Endothelial cell of umbilical vein (primary cell): ENCODE measurements at regions not wholly inside any gene's neighbourhood (a gene's known extent, or its start where the extent isn't known, plus 50 kb on each side); places are given as distances from the start of the nearest gene placed in this dataset.

Source experiments
- BruUV-seq: library from RNA; stranded (reverse); fragments of 400-500 nt; replicated peaks from 2 replicates; lab custom pipeline; 2021; lab: Mats Ljungman, UMichigan
- CTCF ChIA-PET: fragments of 300-600, 350-600 bp; sonication (Branson Sonifier 250); formaldehyde crosslinking; loops from one replicate; lab custom pipeline; 2021; ENCODE audit warnings: antibody characterized with exemption, inconsistent platforms; lab: Charles Lee
- POLR2A ChIA-PET: fragments of 300-600, 350-600 bp; sonication (Branson Sonifier 250); formaldehyde crosslinking; loops from one replicate; lab custom pipeline; 2021; ENCODE audit warnings: antibody characterized with exemption, inconsistent platforms; lab: Charles Lee
- DNase-seq: peaks from one replicate; pipeline ENCODE4 v3.0.0-alpha.2; 2011; ENCODE audit warnings: low read depth, low spot score
- FAIRE-seq: peaks from 2 replicates; lab custom pipeline; 2011; peaks lifted over from hg19 to GRCh38; lab: Jason Lieb, UNC
- H2AFZ ChIP-seq: 2 replicates; pipeline ENCODE4 v1.6.0; 2012; ENCODE audit warnings: low read depth, low read length, control low read depth, inconsistent platforms
- H3K27ac ChIP-seq: 2 replicates; pipeline ENCODE4 v1.5.1; 2011; ENCODE audit warnings: low read depth, mild to moderate bottlenecking, control low read depth, low read length, moderate library complexity; ENCODE audit not compliant: insufficient read depth
- H3K27me3 ChIP-seq, 2 experiments: 2 replicates each; pipeline versions ENCODE4 v1.6.0 to v1.6.1; 2011; ENCODE audit warnings: low read length in 2 of 2, mixed read lengths in 1 of 2; ENCODE audit not compliant: control insufficient read depth in 2 of 2, insufficient read depth in 2 of 2
- H3K36me3 ChIP-seq, 2 experiments: 2 replicates in 1 of 2; 3 replicates in 1 of 2; pipeline ENCODE4 v1.5.1; 2011; ENCODE audit warnings: low read length in 2 of 2, mild to moderate bottlenecking in 1 of 2, moderate library complexity in 1 of 2; ENCODE audit not compliant: control insufficient read depth in 2 of 2, insufficient read depth in 2 of 2; ENCODE audit errors: extremely low read depth in 1 of 2
- H3K4me1 ChIP-seq: 3 replicates; pipeline ENCODE4 v1.5.1; 2011; ENCODE audit warnings: mild to moderate bottlenecking, low read length; ENCODE audit not compliant: control insufficient read depth, insufficient read depth; ENCODE audit errors: extremely low read depth
- H3K4me2 ChIP-seq: 2 replicates; pipeline ENCODE4 v1.6.1; 2011; ENCODE audit warnings: low read length, control low read depth, mixed read lengths; ENCODE audit not compliant: insufficient read depth
- H3K4me3 ChIP-seq, 3 experiments: fragments of 200-600 bp in 1 of 3; sonication (generic), shearing (Covaris generic) in 1 of 3; replicated peaks in 1 of 3; 2 replicates each; pipeline ENCODE4 v1.5.1; 2011 to 2016; ENCODE audit warnings: control low read depth in 3 of 3, low read length in 3 of 3, mild to moderate bottlenecking in 2 of 3, inconsistent platforms in 1 of 3, low read depth in 1 of 3, moderate library complexity in 1 of 3; ENCODE audit not compliant: insufficient read depth in 1 of 3
- H3K79me2 ChIP-seq: 2 replicates; pipeline ENCODE4 v1.6.0; 2012; ENCODE audit warnings: low read length, inconsistent platforms; ENCODE audit not compliant: control insufficient read depth, insufficient read depth
- H3K9ac ChIP-seq: replicated peaks from 2 replicates; pipeline ENCODE3; 2011; ENCODE audit warnings: low read length, control low read depth; ENCODE audit not compliant: insufficient read depth; ENCODE audit errors: extremely low read depth
- H3K9me1 ChIP-seq: replicated peaks from 3 replicates; pipeline ENCODE4 v1.6.0; 2011; ENCODE audit warnings: mild to moderate bottlenecking, low read length; ENCODE audit not compliant: control insufficient read depth, insufficient read depth; ENCODE audit errors: extremely low read depth
- H3K9me3 ChIP-seq: replicated peaks from 2 replicates; pipeline ENCODE4 v1.5.1; 2012; ENCODE audit warnings: low read length, inconsistent platforms; ENCODE audit not compliant: control insufficient read depth, insufficient read depth
- H4K20me1 ChIP-seq: replicated peaks from 2 replicates; pipeline ENCODE3; 2011; ENCODE audit warnings: mild to moderate bottlenecking, low read length; ENCODE audit not compliant: control insufficient read depth, insufficient read depth; ENCODE audit errors: extremely low read depth
- CTCF ChIP-seq, 2 donors: IDR thresholded peaks; 1 replicate in 1 of 2; 2 replicates in 1 of 2; pipeline ENCODE4 v1.5.1; 2011; ENCODE audit warnings: low read length in 2 of 2, mild to moderate bottlenecking in 2 of 2, moderate library complexity in 2 of 2, control low read depth in 1 of 2, inconsistent platforms in 1 of 2, low read depth in 1 of 2; ENCODE audit not compliant: insufficient read depth in 1 of 2; ENCODE audit errors: extremely low read depth in 1 of 2
- EZH2 ChIP-seq: IDR thresholded peaks from 2 replicates; pipeline ENCODE4 v1.6.1; 2012; ENCODE audit warnings: borderline replicate concordance, low read depth, mild to moderate bottlenecking, moderate library complexity, low read length, inconsistent platforms; ENCODE audit not compliant: severe bottlenecking
- FOS ChIP-seq: IDR thresholded peaks from 2 replicates; pipeline ENCODE4 v1.6.1; 2011; ENCODE audit warnings: mild to moderate bottlenecking, low read length, moderate library complexity, borderline replicate concordance; ENCODE audit not compliant: insufficient read depth
- GATA2 ChIP-seq: IDR thresholded peaks from 2 replicates; pipeline ENCODE4 v1.7.0; 2011; ENCODE audit warnings: low read depth, mild to moderate bottlenecking, moderate library complexity, mixed read lengths, low read length; ENCODE audit not compliant: insufficient read length, insufficient read depth
- JUN ChIP-seq: IDR thresholded peaks from 2 replicates; pipeline ENCODE4 v1.6.1; 2011; ENCODE audit warnings: borderline replicate concordance, low read depth; ENCODE audit not compliant: insufficient read length, insufficient read depth
- MYC ChIP-seq: IDR thresholded peaks from one replicate; pipeline ENCODE4 v1.6.1; 2011; ENCODE audit warnings: mild to moderate bottlenecking, low read depth, low read length
- POLR2A ChIP-seq: IDR thresholded peaks from 2 replicates; pipeline ENCODE4 v1.6.1; 2012; ENCODE audit warnings: low read depth, mild to moderate bottlenecking, control low read depth, low read length
- POLR2AphosphoS5 ChIP-seq: IDR thresholded peaks from 2 replicates; pipeline ENCODE4 v1.6.1; 2012; ENCODE audit warnings: low read depth, mild to moderate bottlenecking, control low read depth, low read length, moderate library complexity; ENCODE audit not compliant: insufficient read depth
- dilution Hi-C: fragments of 300-500 bp; cut with MboI; formaldehyde crosslinking; loops from one replicate; pipeline ENCODE4 v1.15.0; 2019; ENCODE audit warnings: low sequenced_read_pairs; ENCODE audit not compliant: extremely low pct_ligation_motif_present
- intact Hi-C: fragments of 100-400 bp; cut with micrococcal nuclease; formaldehyde crosslinking; loops from one replicate; pipeline ENCODE4 v1.10.0; 2022
- TF ChIP-seq, protein P1 (sequence below): IDR thresholded peaks from 2 replicates; pipeline ENCODE4 v1.6.1; 2011; ENCODE audit not compliant: insufficient read depth, insufficient read length

DNA sequence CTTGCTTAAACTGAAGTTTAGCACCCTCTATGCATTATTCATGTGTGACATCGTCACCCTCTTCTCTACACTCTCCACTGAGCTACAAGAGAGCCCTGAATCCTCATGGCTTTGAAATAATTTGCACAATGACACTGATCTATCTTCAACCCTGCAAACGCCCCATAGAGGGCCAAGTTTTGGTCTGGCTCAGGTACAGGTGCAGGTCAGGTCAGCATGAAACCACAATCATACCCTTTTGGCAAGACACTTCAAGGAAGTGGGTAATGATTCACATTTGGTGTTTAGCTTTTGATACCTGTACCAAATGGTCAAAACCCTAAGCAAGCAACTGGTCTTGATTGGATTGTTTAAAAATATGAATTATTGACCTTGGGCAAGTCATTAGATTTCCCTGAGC lies 122.2 kb upstream of the CADM1 start:
- FAIRE-seq (no peak), DNase-seq (no peak)
- Histone ChIP-seq H3K27me3 (no peaks in the 10 kb centered on the region), H3K36me3 (no peaks in the 10 kb centered on the region), H3K79me2 (no peaks in the 10 kb centered on the region), H3K9me3 (no peaks in the 10 kb centered on the region), H2AFZ (no peak overlapping the region), H3K9ac (no peak overlapping the region), H3K9me1 (no peaks in the 10 kb centered on the region), H3K27ac (no peak overlapping the region), H3K4me1 (no peaks in the 10 kb centered on the region), H3K4me2 (no peak overlapping the region), H3K4me3 (no peak overlapping the region), H4K20me1 (no peaks in the 10 kb centered on the region)
- POLR2A ChIA-PET, result no interaction called here
- intact Hi-C loops, result no loop called here
- CTCF ChIA-PET, result no interaction called here
- no peak for TF ChIP-seq POLR2AphosphoS5
- TF ChIP-seq FOS, result no peak
- TF ChIP-seq POLR2A, result no peak
- TF ChIP-seq GATA2, result no peak
- no peak for TF ChIP-seq MYC
- TF ChIP-seq, protein P1, sequence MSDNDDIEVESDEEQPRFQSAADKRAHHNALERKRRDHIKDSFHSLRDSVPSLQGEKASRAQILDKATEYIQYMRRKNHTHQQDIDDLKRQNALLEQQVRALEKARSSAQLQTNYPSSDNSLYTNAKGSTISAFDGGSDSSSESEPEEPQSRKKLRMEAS, result no peak
- no peak for TF ChIP-seq EZH2
- TF ChIP-seq CTCF (IDR thresholded peaks at IDR 0.05; ENCODE audit: extremely low read depth in 1 of 2, insufficient read depth in 1 of 2, low read depth in 1 of 2, low read length in 2 of 2), result no peak
- TF ChIP-seq JUN, result no peak
- dilution Hi-C loops, result no loop called here
- no TSS peak for BruUV-seq
